Body of pancreas (tissue), 4 donors: ENCODE measurements at regions not wholly inside any gene's neighbourhood (a gene's known extent, or its start where the extent isn't known, plus 50 kb on each side); places are given as distances from the start of the nearest gene placed in this dataset.
"Not testable (repeated sequence)": the region's sequence is repeated elsewhere in the genome, so short reads cannot be mapped to it uniquely, and the experiment has no call there.

ENCODE experiments used
- CTCF ChIP-seq, 7 experiments: fragments of 450-650 bp in 4 of 7; fragments of 200-600 bp in 3 of 7; sonication (generic) in 3 of 7; IDR thresholded peaks; one replicate each; pipeline ENCODE4 v1.5.1; 2016 to 2019; ENCODE audit warnings: antibody characterized with exemption in 7 of 7
- POLR2A ChIP-seq, 3 donors: fragments of 450-650 bp; IDR thresholded peaks; one replicate each; pipeline ENCODE4 v1.6.1; 2016; ENCODE audit warnings: antibody characterized with exemption in 3 of 3, mild to moderate bottlenecking in 2 of 3

GRCh38 chr2:193352665-193353242 is 1158.0 kb upstream of the TMEFF2 start:
- TF ChIP-seq CTCF, POLR2A (IDR thresholded peaks at IDR 0.05): not testable (repeated sequence)
